ENCODE measurements at regions not wholly inside any gene's neighbourhood (a gene's known extent, or its start where the extent isn't known, plus 50 kb on each side); places are given as distances from the start of the nearest gene placed in this dataset.
A peak's percentile ranks its signal among the peaks of the same experiment; 100 is the strongest.

GRCh38 chr6:92840246-92840930 is 579.0 kb downstream of the EPHA7 start:
- no peak for DNase-seq (ENCODE audit: low read depth in 2 of 3, low spot score in 2 of 3)

GRCh38 chr6:92828788-92829187 is 590.6 kb downstream of the EPHA7 start:
- no peak for DNase-seq (ENCODE audit: low read depth in 2 of 3, low spot score in 2 of 3)

GRCh38 chr6:92827104-92827503 is 592.3 kb downstream of the EPHA7 start:
- no peak for DNase-seq (ENCODE audit: low read depth in 2 of 3, low spot score in 2 of 3)

GRCh38 chr6:92826633-92827032 is 592.7 kb downstream of the EPHA7 start:
- DNase-seq (ENCODE audit: low read depth in 2 of 3, low spot score in 2 of 3) = no peak

- DNase-seq (ENCODE audit: low read depth in 2 of 3, low spot score in 2 of 3) = no peak
Measured at GRCh38 chr6:92822222-92822621, 597.1 kb downstream of the EPHA7 start.

- DNase-seq (ENCODE audit: low read depth in 2 of 3, low spot score in 2 of 3) = no peak
Measured at GRCh38 chr6:92820601-92821000, 598.8 kb downstream of the EPHA7 start.

GRCh38 chr6:92810913-92811312 is 608.4 kb downstream of the EPHA7 start:
- DNase-seq (ENCODE audit: low read depth in 2 of 3, low spot score in 2 of 3) = peak in 2 of 3 donors; percentile 9 to 38

- DNase-seq (ENCODE audit: low read depth in 2 of 3, low spot score in 2 of 3) = no peak
Measured at GRCh38 chr6:92806254-92806653, 613.1 kb downstream of the EPHA7 start.

GRCh38 chr6:92791403-92791802 is 628.0 kb downstream of the EPHA7 start:
- no peak for DNase-seq (ENCODE audit: low read depth in 2 of 3, low spot score in 2 of 3)

GRCh38 chr6:92790381-92790780 is 629.0 kb downstream of the EPHA7 start:
- DNase-seq (ENCODE audit: low read depth in 2 of 3, low spot score in 2 of 3) = no peak

GRCh38 chr6:92784235-92784634 is 635.1 kb downstream of the EPHA7 start:
- no peak for DNase-seq (ENCODE audit: low read depth in 2 of 3, low spot score in 2 of 3)

GRCh38 chr6:92779746-92780145 is 639.6 kb downstream of the EPHA7 start:
- no peak for DNase-seq (ENCODE audit: low read depth in 2 of 3, low spot score in 2 of 3)

GRCh38 chr6:92777146-92777740 is 642.1 kb downstream of the EPHA7 start:
- peak in 2 of 3 donors; percentile 0 to 17 for DNase-seq (ENCODE audit: low read depth in 2 of 3, low spot score in 2 of 3)

- no peak for DNase-seq (ENCODE audit: low read depth in 2 of 3, low spot score in 2 of 3)
Measured at GRCh38 chr6:92770540-92770939, 648.8 kb downstream of the EPHA7 start.

- DNase-seq (ENCODE audit: low read depth in 2 of 3, low spot score in 2 of 3) = no peak
Measured at GRCh38 chr6:92767101-92767500, 652.3 kb downstream of the EPHA7 start.

GRCh38 chr6:92763680-92764079 is 655.7 kb downstream of the EPHA7 start:
- no peak for DNase-seq (ENCODE audit: low read depth in 2 of 3, low spot score in 2 of 3)

- no peak for DNase-seq (ENCODE audit: low read depth in 2 of 3, low spot score in 2 of 3)
Measured at GRCh38 chr6:92763274-92763584, 656.1 kb downstream of the EPHA7 start.

- DNase-seq (ENCODE audit: low read depth in 2 of 3, low spot score in 2 of 3) = no peak
Measured at GRCh38 chr6:92762443-92763273, 656.7 kb downstream of the EPHA7 start.

- no peak for DNase-seq (ENCODE audit: low read depth in 2 of 3, low spot score in 2 of 3)
Measured at GRCh38 chr6:92759178-92759577, 660.2 kb downstream of the EPHA7 start.

GRCh38 chr6:92757925-92758324 is 661.4 kb downstream of the EPHA7 start:
- DNase-seq (ENCODE audit: low read depth in 2 of 3, low spot score in 2 of 3) = no peak

GRCh38 chr6:92756912-92757311 is 662.4 kb downstream of the EPHA7 start:
- no peak for DNase-seq (ENCODE audit: low read depth in 2 of 3, low spot score in 2 of 3)

GRCh38 chr6:92753956-92754355 is 665.4 kb downstream of the EPHA7 start:
- no peak for DNase-seq (ENCODE audit: low read depth in 2 of 3, low spot score in 2 of 3)
